ENCODE measurements at regions not wholly inside any gene's neighbourhood (a gene's known extent, or its start where the extent isn't known, plus 50 kb on each side); places are given as distances from the start of the nearest gene placed in this dataset.
A peak's percentile ranks its signal among the peaks of the same experiment; 100 is the strongest.

GRCh38 chr7:124992851-124993562 is 63.4 kb upstream of the POT1 start:
- TF ChIP-seq SNAI2 (CRISPR knock-in tag; IDR thresholded peaks at IDR 0.05), result peak; percentile 71; the same call in 1 of the 2 replicates
- TF ChIP-seq CREB5 (CRISPR knock-in tag; IDR thresholded peaks at IDR 0.05; ENCODE audit: low read depth), result peak; percentile 93
- TF ChIP-seq ESRRG (CRISPR knock-in tag; IDR thresholded peaks at IDR 0.05), result no peak
- peak; percentile 84; the same call in 1 of the 2 replicates for TF ChIP-seq PATZ1 (CRISPR knock-in tag; IDR thresholded peaks at IDR 0.05; ENCODE audit: borderline replicate concordance)
- peak; percentile 81; the same call in 1 of the 2 replicates for TF ChIP-seq GLIS3 (CRISPR knock-in tag; IDR thresholded peaks at IDR 0.05)
- no peak for TF ChIP-seq CSRNP3 (CRISPR knock-in tag; IDR thresholded peaks at IDR 0.05)
- peak; percentile 84; the same call in 1 of the 2 replicates for TF ChIP-seq CSDC2 (CRISPR knock-in tag; IDR thresholded peaks at IDR 0.05)
- TF ChIP-seq ISL1 (CRISPR knock-in tag; IDR thresholded peaks at IDR 0.05), result peak; percentile 96
- peak; percentile 30; the same call in 1 of the 2 replicates for TF ChIP-seq TCF4 (CRISPR knock-in tag; IDR thresholded peaks at IDR 0.05; ENCODE audit: borderline replicate concordance)
- TF ChIP-seq ZFP3 (CRISPR knock-in tag; IDR thresholded peaks at IDR 0.05), result peak; percentile 35; the same call in 1 of the 2 replicates
- TF ChIP-seq ZFP30 (CRISPR knock-in tag; IDR thresholded peaks at IDR 0.05), result no peak
- ATAC-seq, result peak; percentile 100

GRCh38 chr7:124989911-124990310 is 60.3 kb upstream of the POT1 start:
- no peak for TF ChIP-seq TCF4 (CRISPR knock-in tag; IDR thresholded peaks at IDR 0.05; ENCODE audit: borderline replicate concordance)
- no peak for ATAC-seq
